COLO668 (cell line): ENCODE measurements at regions not wholly inside any gene's neighbourhood (a gene's known extent, or its start where the extent isn't known, plus 50 kb on each side); places are given as distances from the start of the nearest gene placed in this dataset.

ENCODE experiments used
- DNase-seq: peaks from one replicate; lab custom pipeline; 2025; ENCODE audit not compliant: unreplicated experiment; lab: John Stamatoyannopoulos, UW

GRCh38 chr5:5650949-5651348, 228.5 kb downstream of the ICE1 start:
- DNase-seq: no peak

DNA sequence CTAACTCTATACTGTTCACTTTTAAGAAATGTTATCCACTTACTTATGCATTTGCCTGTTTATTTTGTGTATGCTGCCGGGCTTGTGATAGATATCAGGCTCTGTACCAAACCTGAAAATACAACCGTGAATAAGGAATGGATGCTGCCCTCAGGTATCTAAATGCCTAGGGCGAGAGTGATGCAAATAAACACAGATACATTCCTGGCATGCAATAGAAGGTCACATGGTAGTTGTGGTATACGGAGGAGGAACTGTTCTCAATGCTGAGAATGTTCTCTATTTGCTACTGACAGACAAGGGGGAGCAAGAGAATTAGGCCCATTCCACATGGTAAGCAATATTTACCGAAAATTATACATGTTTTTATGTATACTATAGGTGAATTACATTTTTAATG, 227.8 kb downstream of the ICE1 start:
- no peak for DNase-seq

DNA sequence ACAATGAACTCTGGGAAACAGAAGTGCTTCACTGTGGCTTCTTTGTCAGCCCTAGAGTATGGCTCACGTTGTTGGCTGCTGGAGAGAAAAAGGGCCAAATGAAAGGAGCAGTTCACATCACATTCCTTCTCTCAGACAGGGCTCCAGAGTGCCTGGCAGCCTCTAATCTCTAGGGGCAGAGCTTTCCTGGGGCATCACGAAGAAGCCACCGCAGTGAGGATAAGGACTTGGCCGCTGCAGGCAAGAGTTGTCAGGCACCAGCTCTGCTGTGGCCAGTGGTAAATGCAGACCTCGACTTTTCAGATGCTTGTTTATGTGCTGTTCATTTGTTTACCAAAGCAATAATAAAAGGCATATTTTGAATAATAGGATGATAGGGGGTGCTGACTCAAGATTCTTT, 227.2 kb downstream of the ICE1 start:
- DNase-seq: no peak

DNA sequence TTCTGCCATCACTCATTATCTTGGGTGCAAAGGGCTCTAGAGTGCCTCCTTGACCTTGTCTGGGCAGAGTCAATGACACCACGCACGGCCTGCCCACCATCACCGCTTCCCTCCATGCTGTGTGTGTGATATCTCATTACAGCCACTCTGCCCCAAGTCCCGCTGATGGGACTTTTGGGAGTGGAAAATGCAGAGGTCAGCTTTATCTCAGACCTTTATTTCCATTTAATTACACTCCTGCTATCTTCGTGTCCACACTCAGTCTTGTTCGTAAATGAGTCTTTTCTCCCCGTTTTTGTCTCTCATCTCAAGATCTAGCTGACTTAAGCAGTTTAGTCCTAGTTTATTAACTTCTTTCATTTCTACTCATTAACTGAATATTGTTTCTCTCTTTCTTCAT, 226.2 kb downstream of the ICE1 start:
- DNase-seq: no peak

- DNase-seq: no peak
These were observed 223.4 kb downstream of the ICE1 start for GRCh38 chr5:5645891-5646290.

DNA sequence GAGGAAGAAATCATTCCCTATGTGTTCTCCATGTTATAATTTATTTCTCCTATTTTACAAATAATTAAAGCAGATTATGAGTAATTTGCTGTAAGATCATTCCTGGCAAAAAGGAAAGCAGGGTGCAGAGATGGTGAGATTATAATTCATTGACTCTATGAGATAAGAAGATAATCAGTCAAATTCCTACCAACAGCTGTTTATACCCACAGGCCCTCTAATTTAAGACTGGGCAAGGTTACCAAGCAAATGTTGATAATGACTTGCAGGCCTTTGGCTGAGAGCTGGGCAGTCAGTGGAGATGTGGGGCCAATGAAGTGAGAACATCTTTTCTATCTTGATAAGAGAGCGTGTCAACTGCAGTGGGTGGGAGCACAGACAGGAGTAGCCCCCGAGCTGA, 222.7 kb downstream of the ICE1 start:
- DNase-seq: no peak

DNA sequence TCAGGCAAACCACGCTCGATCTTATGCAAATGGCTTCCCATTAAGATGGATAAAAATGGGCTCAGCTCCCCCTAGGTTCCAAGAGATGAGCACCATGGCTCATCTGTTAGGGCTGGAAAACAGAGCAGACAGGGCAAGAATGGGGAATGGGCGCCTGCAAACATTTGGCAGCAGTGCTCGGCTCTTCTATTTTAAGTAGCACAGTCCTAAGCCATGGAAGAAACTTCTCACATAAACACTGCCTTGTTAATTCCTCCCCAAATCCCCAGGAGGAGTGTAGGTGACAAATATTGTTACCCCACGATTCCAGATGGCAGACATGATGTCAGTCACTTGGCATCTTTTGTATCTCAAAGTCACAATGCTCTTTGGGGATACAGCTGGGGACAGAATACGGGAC, 221.8 kb downstream of the ICE1 start:
- DNase-seq: no peak

GRCh38 chr5:5643481-5643880, 221.0 kb downstream of the ICE1 start:
- no peak for DNase-seq

DNA sequence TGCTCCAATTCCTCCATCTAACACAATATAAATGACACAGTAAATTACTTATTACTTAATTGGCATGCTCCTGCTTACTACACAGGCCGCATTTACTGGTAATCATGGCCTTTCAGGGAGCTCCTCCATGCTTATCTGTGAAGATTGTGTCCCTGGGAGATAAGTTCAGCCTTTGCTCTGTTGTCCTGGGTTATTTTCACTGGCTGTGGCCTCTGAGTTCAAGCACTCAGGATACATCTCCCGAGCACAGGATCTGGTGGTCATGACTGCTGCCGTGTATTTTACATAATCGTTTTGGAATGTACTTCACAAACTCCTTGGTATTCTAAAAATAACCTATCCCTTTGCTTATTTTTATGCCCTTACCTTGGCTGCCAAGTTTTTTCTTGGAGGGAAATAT, 215.7 kb downstream of the ICE1 start:
- DNase-seq: no peak

GRCh38 chr5:5637173-5637572, 214.7 kb downstream of the ICE1 start:
- no peak for DNase-seq

DNA sequence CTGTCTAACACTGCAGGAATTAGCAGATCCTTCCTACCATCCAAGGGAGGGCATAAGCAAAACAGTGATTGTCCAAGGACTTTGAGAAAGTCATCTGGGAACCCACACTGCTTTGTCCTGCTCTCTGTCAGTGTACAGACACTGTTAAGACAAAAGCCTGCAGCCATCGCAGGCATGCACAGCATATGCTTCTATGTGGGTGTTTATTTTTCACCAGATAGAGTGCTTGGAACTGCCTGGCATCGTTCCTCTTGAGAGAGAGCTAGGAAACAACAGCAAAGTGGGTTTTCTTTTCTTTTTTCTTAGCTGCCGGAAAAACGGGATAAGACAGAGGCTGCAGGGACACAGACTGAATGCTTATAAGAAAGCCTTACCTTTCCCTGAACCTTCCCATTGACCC, 212.3 kb downstream of the ICE1 start:
- DNase-seq: no peak

- DNase-seq: no peak
These were observed 211.1 kb downstream of the ICE1 start for GRCh38 chr5:5633579-5633978.

- DNase-seq: no peak
These were observed 210.2 kb downstream of the ICE1 start for GRCh38 chr5:5632678-5633077.

GRCh38 chr5:5629607-5629978, 207.1 kb downstream of the ICE1 start:
- no peak for DNase-seq

GRCh38 chr5:5628866-5629606, 206.6 kb downstream of the ICE1 start:
- no peak for DNase-seq

- DNase-seq: no peak
These were observed 203.9 kb downstream of the ICE1 start for GRCh38 chr5:5626412-5626811.

GRCh38 chr5:5625491-5625890, 203.0 kb downstream of the ICE1 start:
- DNase-seq: no peak

- no peak for DNase-seq
These were observed 200.9 kb downstream of the ICE1 start for GRCh38 chr5:5623397-5623796.

- DNase-seq: no peak
These were observed 200.3 kb downstream of the ICE1 start for GRCh38 chr5:5622806-5623205.

GRCh38 chr5:5619546-5619945, 197.1 kb downstream of the ICE1 start:
- DNase-seq: no peak

DNA sequence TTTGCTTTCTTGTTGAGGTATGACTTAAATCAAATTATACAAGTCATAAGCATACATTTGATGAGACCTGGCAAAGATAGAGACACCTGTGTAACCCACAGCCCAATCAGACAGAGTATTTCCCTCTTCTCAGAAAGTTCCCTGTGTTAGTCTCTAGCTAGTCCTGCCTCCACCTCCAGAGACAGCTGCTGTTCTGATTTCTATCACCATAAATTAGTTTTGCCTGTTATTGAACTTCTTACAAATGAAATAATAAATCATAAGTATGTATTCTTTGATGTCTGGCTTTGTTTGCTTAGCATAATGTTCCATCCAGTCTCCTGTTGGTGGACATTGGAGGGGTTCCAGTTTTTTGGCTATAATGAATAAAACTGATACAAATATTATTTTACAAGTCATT, 194.5 kb downstream of the ICE1 start:
- DNase-seq: no peak

DNA sequence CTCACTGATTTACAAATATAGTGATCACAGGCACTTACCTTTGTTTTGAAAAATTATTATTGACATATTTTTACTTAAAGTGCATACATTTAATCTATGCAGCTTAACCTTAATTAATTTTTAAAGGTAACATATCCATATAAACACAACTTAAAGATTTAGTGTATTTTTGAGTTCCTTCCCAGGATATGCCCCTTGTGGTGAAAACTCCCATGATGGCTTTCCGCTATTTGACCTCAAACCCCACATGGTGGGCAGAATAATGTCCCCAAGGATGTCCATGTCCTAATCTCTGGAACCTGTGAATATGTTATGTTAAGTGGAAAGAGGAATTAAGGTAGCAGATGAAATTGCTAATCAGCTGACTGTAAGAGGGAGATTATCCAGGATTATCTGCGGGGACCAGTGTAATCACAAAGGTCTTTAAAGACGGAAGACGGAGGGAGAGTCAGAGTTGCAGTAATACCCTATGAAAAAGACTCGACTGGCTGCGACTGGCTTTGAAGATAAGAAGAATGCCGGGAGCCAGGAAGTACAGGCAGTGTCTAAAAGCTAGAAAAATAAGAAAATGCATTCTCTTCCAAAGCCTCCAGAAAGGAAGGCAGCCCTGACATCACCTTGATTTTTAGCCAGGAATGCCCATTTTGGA, 193.9 kb downstream of the ICE1 start:
- no peak for DNase-seq

DNA sequence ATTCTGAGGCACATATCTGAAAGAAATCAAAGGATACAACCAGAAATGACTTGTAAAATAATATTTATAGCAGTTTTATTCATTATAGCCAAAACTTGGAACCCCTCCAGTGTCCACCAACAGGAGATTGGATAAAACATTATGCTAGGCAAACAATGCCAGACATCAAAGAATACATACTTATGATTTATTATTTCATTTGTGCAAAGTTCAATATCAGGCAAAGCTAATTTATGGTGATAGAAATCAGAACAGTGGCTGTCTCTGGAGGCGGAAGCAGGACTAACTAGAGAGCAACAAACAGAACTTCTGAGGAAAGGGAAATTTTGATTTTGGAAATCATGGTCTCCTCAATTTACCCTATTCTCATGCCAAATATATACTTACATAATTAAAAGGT, 193.1 kb downstream of the ICE1 start:
- DNase-seq: no peak
